ENCODE measurements at regions not wholly inside any gene's neighbourhood (a gene's known extent, or its start where the extent isn't known, plus 50 kb on each side); places are given as distances from the start of the nearest gene placed in this dataset.

GRCh38 chr4:114768501-114768900, 169.9 kb downstream of the UGT8 start:
- H3K27me3 ChIP-seq (ENCODE audit: control insufficient read depth, insufficient read depth, low read length), result no peaks in the 10 kb centered on the region
- no peak overlapping the region for H3K9ac ChIP-seq (ENCODE audit: insufficient read depth, low read length)
- no peak overlapping the region for H3K4me3 ChIP-seq (replicated peaks in 1 of 4; ENCODE audit: control extremely low read depth in 1 of 4, insufficient read depth in 1 of 4, low read depth in 3 of 4, low read length in 4 of 4)
- no peak overlapping the region for H3K27ac ChIP-seq (ENCODE audit: insufficient read depth, low read length)
- H3K36me3 ChIP-seq (ENCODE audit: control insufficient read depth, insufficient read depth, low read length), result no peaks in the 10 kb centered on the region
- H3K4me2 ChIP-seq (ENCODE audit: extremely low read depth, insufficient read depth, low read length), result no peak overlapping the region
- no peaks in the 10 kb centered on the region for H3K79me2 ChIP-seq (ENCODE audit: control insufficient read depth, insufficient read depth, low read length)
- no peak overlapping the region for H2AFZ ChIP-seq (ENCODE audit: low read length)
- H3K9me3 ChIP-seq (ENCODE audit: control insufficient read depth, insufficient read depth, low read depth, low read length), result no peaks in the 10 kb centered on the region
- TF ChIP-seq CTCF (conservative IDR thresholded peaks at IDR 0.05 in 1 of 2, IDR thresholded peaks at IDR 0.05 in 1 of 2; ENCODE audit: low read depth in 1 of 2, low read length in 2 of 2) (no peak), EZH2 (IDR thresholded peaks at IDR 0.05; ENCODE audit: low read length, missing control alignments) (no peak)
- no peaks in the 10 kb centered on the region for H3K4me1 ChIP-seq (ENCODE audit: control insufficient read depth, extremely low read depth, insufficient read depth, low read length)
- no peaks in the 10 kb centered on the region for H4K20me1 ChIP-seq (ENCODE audit: control insufficient read depth, extremely low read depth, insufficient read depth, low read length)
- no peak for DNase-seq (ENCODE audit: low read depth in 2 of 2)

- Histone ChIP-seq H3K9ac (ENCODE audit: insufficient read depth, low read length) (no peak overlapping the region), H3K27ac (ENCODE audit: insufficient read depth, low read length) (no peak overlapping the region), H3K4me1 (ENCODE audit: control insufficient read depth, extremely low read depth, insufficient read depth, low read length) (no peaks in the 10 kb centered on the region), H2AFZ (ENCODE audit: low read length) (no peak overlapping the region), H3K4me2 (ENCODE audit: extremely low read depth, insufficient read depth, low read length) (no peak overlapping the region), H3K27me3 (ENCODE audit: control insufficient read depth, insufficient read depth, low read length) (no peaks in the 10 kb centered on the region), H4K20me1 (ENCODE audit: control insufficient read depth, extremely low read depth, insufficient read depth, low read length) (no peaks in the 10 kb centered on the region), H3K36me3 (ENCODE audit: control insufficient read depth, insufficient read depth, low read length) (no peaks in the 10 kb centered on the region), H3K79me2 (ENCODE audit: control insufficient read depth, insufficient read depth, low read length) (no peaks in the 10 kb centered on the region), H3K4me3 (replicated peaks in 1 of 4; ENCODE audit: control extremely low read depth in 1 of 4, insufficient read depth in 1 of 4, low read depth in 3 of 4, low read length in 4 of 4) (no peak overlapping the region), H3K9me3 (ENCODE audit: control insufficient read depth, insufficient read depth, low read depth, low read length) (no peaks in the 10 kb centered on the region)
- TF ChIP-seq EZH2 (IDR thresholded peaks at IDR 0.05; ENCODE audit: low read length, missing control alignments), result no peak
- no peak for TF ChIP-seq CTCF (conservative IDR thresholded peaks at IDR 0.05 in 1 of 2, IDR thresholded peaks at IDR 0.05 in 1 of 2; ENCODE audit: low read depth in 1 of 2, low read length in 2 of 2)
- no peak for DNase-seq (ENCODE audit: low read depth in 2 of 2)
Measured at GRCh38 chr4:114770624-114771023, 172.0 kb downstream of the UGT8 start.

- Histone ChIP-seq H2AFZ (ENCODE audit: low read length) (no peak overlapping the region), H3K4me3 (replicated peaks in 1 of 4; ENCODE audit: control extremely low read depth in 1 of 4, insufficient read depth in 1 of 4, low read depth in 3 of 4, low read length in 4 of 4) (no peak overlapping the region), H4K20me1 (ENCODE audit: control insufficient read depth, extremely low read depth, insufficient read depth, low read length) (no peaks in the 10 kb centered on the region), H3K4me1 (ENCODE audit: control insufficient read depth, extremely low read depth, insufficient read depth, low read length) (no peaks in the 10 kb centered on the region), H3K9me3 (ENCODE audit: control insufficient read depth, insufficient read depth, low read depth, low read length) (no peaks in the 10 kb centered on the region), H3K27ac (ENCODE audit: insufficient read depth, low read length) (no peak overlapping the region), H3K4me2 (ENCODE audit: extremely low read depth, insufficient read depth, low read length) (no peak overlapping the region), H3K36me3 (ENCODE audit: control insufficient read depth, insufficient read depth, low read length) (no peaks in the 10 kb centered on the region), H3K27me3 (ENCODE audit: control insufficient read depth, insufficient read depth, low read length) (no peaks in the 10 kb centered on the region), H3K9ac (ENCODE audit: insufficient read depth, low read length) (no peak overlapping the region), H3K79me2 (ENCODE audit: control insufficient read depth, insufficient read depth, low read length) (no peaks in the 10 kb centered on the region)
- TF ChIP-seq EZH2 (IDR thresholded peaks at IDR 0.05; ENCODE audit: low read length, missing control alignments), result no peak
- no peak for TF ChIP-seq CTCF (conservative IDR thresholded peaks at IDR 0.05 in 1 of 2, IDR thresholded peaks at IDR 0.05 in 1 of 2; ENCODE audit: low read depth in 1 of 2, low read length in 2 of 2)
- DNase-seq (ENCODE audit: low read depth in 2 of 2), result no peak
Measured at GRCh38 chr4:114773339-114773738, 174.7 kb downstream of the UGT8 start.

Data from fibroblast of lung (primary cell).